ENCODE measurements at regions not wholly inside any gene's neighbourhood (a gene's known extent, or its start where the extent isn't known, plus 50 kb on each side); places are given as distances from the start of the nearest gene placed in this dataset.

- H3K4me3 ChIP-seq (replicated peaks; ENCODE audit: low read depth, low read length) = no peak overlapping the region
- no peak for TF ChIP-seq CTCF (IDR thresholded peaks at IDR 0.05; ENCODE audit: low read depth, low read length, missing control alignments)
- no peak for DNase-seq (ENCODE audit: extremely low read depth, low read depth)
Measured at GRCh38 chr4:32435308-32435707, 1715.1 kb downstream of the PCDH7 start.

GRCh38 chr4:32436816-32437215 lies 1716.6 kb downstream of the PCDH7 start:
- H3K4me3 ChIP-seq (replicated peaks; ENCODE audit: low read depth, low read length) = no peak overlapping the region
- TF ChIP-seq CTCF (IDR thresholded peaks at IDR 0.05; ENCODE audit: low read depth, low read length, missing control alignments) = no peak
- DNase-seq (ENCODE audit: extremely low read depth, low read depth) = no peak

GRCh38 chr4:32440391-32440790 lies 1720.2 kb downstream of the PCDH7 start:
- no peak for DNase-seq (ENCODE audit: extremely low read depth, low read depth)
- no peak for TF ChIP-seq CTCF (IDR thresholded peaks at IDR 0.05; ENCODE audit: low read depth, low read length, missing control alignments)
- no peak overlapping the region for H3K4me3 ChIP-seq (replicated peaks; ENCODE audit: low read depth, low read length)

- no peak for TF ChIP-seq CTCF (IDR thresholded peaks at IDR 0.05; ENCODE audit: low read depth, low read length, missing control alignments)
Measured at GRCh38 chr4:32454482-32454881, 1734.3 kb downstream of the PCDH7 start.

GRCh38 chr4:32455231-32455630 lies 1735.1 kb downstream of the PCDH7 start:
- no peak for TF ChIP-seq CTCF (IDR thresholded peaks at IDR 0.05; ENCODE audit: low read depth, low read length, missing control alignments)
- DNase-seq (ENCODE audit: extremely low read depth, low read depth) = no peak
- no peak overlapping the region for H3K4me3 ChIP-seq (replicated peaks; ENCODE audit: low read depth, low read length)

More at GRCh38 chr4:32454482-32454881, 1734.3 kb downstream of the PCDH7 start:
- H3K4me3 ChIP-seq (replicated peaks; ENCODE audit: low read depth, low read length) = no peak overlapping the region
- DNase-seq (ENCODE audit: extremely low read depth, low read depth) = no peak

- no peak for DNase-seq (ENCODE audit: extremely low read depth, low read depth)
- no peak for TF ChIP-seq CTCF (IDR thresholded peaks at IDR 0.05; ENCODE audit: low read depth, low read length, missing control alignments)
- H3K4me3 ChIP-seq (replicated peaks; ENCODE audit: low read depth, low read length) = no peak overlapping the region
Measured at GRCh38 chr4:32460972-32461371, 1740.8 kb downstream of the PCDH7 start.

GRCh38 chr4:32462944-32463343 lies 1742.8 kb downstream of the PCDH7 start:
- no peak for DNase-seq (ENCODE audit: extremely low read depth, low read depth)
- H3K4me3 ChIP-seq (replicated peaks; ENCODE audit: low read depth, low read length) = no peak overlapping the region
- TF ChIP-seq CTCF (IDR thresholded peaks at IDR 0.05; ENCODE audit: low read depth, low read length, missing control alignments) = peak; percentile 11

Measured in HFF-Myc (cell line).